ENCODE measurements at regions not wholly inside any gene's neighbourhood (a gene's known extent, or its start where the extent isn't known, plus 50 kb on each side); places are given as distances from the start of the nearest gene placed in this dataset.

DNA sequence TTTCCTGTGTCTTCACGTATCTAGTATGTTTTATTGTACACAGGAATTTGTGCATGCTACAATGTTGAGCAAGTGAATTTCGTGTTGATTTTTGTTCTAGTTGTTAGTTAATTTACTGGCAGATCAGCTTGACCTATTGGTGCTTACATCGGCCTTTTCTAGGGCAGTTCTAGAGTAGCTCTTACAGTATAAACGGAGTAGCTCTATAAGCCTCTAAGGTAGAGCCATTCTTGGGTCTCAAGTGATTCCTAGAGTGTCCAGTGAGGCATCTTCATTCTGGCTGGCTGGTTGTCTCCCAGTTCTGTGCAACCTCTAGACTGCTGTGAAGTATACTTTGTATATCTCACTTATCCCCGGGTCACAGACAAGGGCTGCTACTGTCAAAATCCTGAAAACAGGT is 364.6 kb downstream of the CDH10 start:
- TF ChIP-seq, protein P1, sequence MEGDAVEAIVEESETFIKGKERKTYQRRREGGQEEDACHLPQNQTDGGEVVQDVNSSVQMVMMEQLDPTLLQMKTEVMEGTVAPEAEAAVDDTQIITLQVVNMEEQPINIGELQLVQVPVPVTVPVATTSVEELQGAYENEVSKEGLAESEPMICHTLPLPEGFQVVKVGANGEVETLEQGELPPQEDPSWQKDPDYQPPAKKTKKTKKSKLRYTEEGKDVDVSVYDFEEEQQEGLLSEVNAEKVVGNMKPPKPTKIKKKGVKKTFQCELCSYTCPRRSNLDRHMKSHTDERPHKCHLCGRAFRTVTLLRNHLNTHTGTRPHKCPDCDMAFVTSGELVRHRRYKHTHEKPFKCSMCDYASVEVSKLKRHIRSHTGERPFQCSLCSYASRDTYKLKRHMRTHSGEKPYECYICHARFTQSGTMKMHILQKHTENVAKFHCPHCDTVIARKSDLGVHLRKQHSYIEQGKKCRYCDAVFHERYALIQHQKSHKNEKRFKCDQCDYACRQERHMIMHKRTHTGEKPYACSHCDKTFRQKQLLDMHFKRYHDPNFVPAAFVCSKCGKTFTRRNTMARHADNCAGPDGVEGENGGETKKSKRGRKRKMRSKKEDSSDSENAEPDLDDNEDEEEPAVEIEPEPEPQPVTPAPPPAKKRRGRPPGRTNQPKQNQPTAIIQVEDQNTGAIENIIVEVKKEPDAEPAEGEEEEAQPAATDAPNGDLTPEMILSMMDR (IDR thresholded peaks at IDR 0.05 in 4 of 5, conservative IDR thresholded peaks at IDR 0.05 in 1 of 5) = no peak
- TF ChIP-seq POLR2A (IDR thresholded peaks at IDR 0.05) = no peak
